Endothelial cell of umbilical vein (primary cell): ENCODE measurements at regions not wholly inside any gene's neighbourhood (a gene's known extent, or its start where the extent isn't known, plus 50 kb on each side); places are given as distances from the start of the nearest gene placed in this dataset.

Experiments used
- BruUV-seq: library from RNA; stranded (reverse); fragments of 400-500 nt; replicated peaks from 2 replicates; lab custom pipeline; 2021; lab: Mats Ljungman, UMichigan
- CTCF ChIA-PET: fragments of 300-600, 350-600 bp; sonication (Branson Sonifier 250); formaldehyde crosslinking; loops from one replicate; lab custom pipeline; 2021; ENCODE audit warnings: antibody characterized with exemption, inconsistent platforms; lab: Charles Lee
- POLR2A ChIA-PET: fragments of 300-600, 350-600 bp; sonication (Branson Sonifier 250); formaldehyde crosslinking; loops from one replicate; lab custom pipeline; 2021; ENCODE audit warnings: antibody characterized with exemption, inconsistent platforms; lab: Charles Lee
- DNase-seq: peaks from one replicate; pipeline ENCODE4 v3.0.0-alpha.2; 2011; ENCODE audit warnings: low read depth, low spot score
- FAIRE-seq: peaks from 2 replicates; lab custom pipeline; 2011; peaks lifted over from hg19 to GRCh38; lab: Jason Lieb, UNC
- H2AFZ ChIP-seq: 2 replicates; pipeline ENCODE4 v1.6.0; 2012; ENCODE audit warnings: low read depth, low read length, control low read depth, inconsistent platforms
- H3K27ac ChIP-seq: 2 replicates; pipeline ENCODE4 v1.5.1; 2011; ENCODE audit warnings: low read depth, mild to moderate bottlenecking, control low read depth, low read length, moderate library complexity; ENCODE audit not compliant: insufficient read depth
- H3K27me3 ChIP-seq, 2 experiments: 2 replicates each; pipeline versions ENCODE4 v1.6.0 to v1.6.1; 2011; ENCODE audit warnings: low read length in 2 of 2, mixed read lengths in 1 of 2; ENCODE audit not compliant: control insufficient read depth in 2 of 2, insufficient read depth in 2 of 2
- H3K36me3 ChIP-seq, 2 experiments: 2 replicates in 1 of 2; 3 replicates in 1 of 2; pipeline ENCODE4 v1.5.1; 2011; ENCODE audit warnings: low read length in 2 of 2, mild to moderate bottlenecking in 1 of 2, moderate library complexity in 1 of 2; ENCODE audit not compliant: control insufficient read depth in 2 of 2, insufficient read depth in 2 of 2; ENCODE audit errors: extremely low read depth in 1 of 2
- H3K4me1 ChIP-seq: 3 replicates; pipeline ENCODE4 v1.5.1; 2011; ENCODE audit warnings: mild to moderate bottlenecking, low read length; ENCODE audit not compliant: control insufficient read depth, insufficient read depth; ENCODE audit errors: extremely low read depth
- H3K4me2 ChIP-seq: 2 replicates; pipeline ENCODE4 v1.6.1; 2011; ENCODE audit warnings: low read length, control low read depth, mixed read lengths; ENCODE audit not compliant: insufficient read depth
- H3K4me3 ChIP-seq, 3 experiments: fragments of 200-600 bp in 1 of 3; sonication (generic), shearing (Covaris generic) in 1 of 3; replicated peaks in 1 of 3; 2 replicates each; pipeline ENCODE4 v1.5.1; 2011 to 2016; ENCODE audit warnings: control low read depth in 3 of 3, low read length in 3 of 3, mild to moderate bottlenecking in 2 of 3, inconsistent platforms in 1 of 3, low read depth in 1 of 3, moderate library complexity in 1 of 3; ENCODE audit not compliant: insufficient read depth in 1 of 3
- H3K79me2 ChIP-seq: 2 replicates; pipeline ENCODE4 v1.6.0; 2012; ENCODE audit warnings: low read length, inconsistent platforms; ENCODE audit not compliant: control insufficient read depth, insufficient read depth
- H3K9ac ChIP-seq: replicated peaks from 2 replicates; pipeline ENCODE3; 2011; ENCODE audit warnings: low read length, control low read depth; ENCODE audit not compliant: insufficient read depth; ENCODE audit errors: extremely low read depth
- H3K9me1 ChIP-seq: replicated peaks from 3 replicates; pipeline ENCODE4 v1.6.0; 2011; ENCODE audit warnings: mild to moderate bottlenecking, low read length; ENCODE audit not compliant: control insufficient read depth, insufficient read depth; ENCODE audit errors: extremely low read depth
- H3K9me3 ChIP-seq: replicated peaks from 2 replicates; pipeline ENCODE4 v1.5.1; 2012; ENCODE audit warnings: low read length, inconsistent platforms; ENCODE audit not compliant: control insufficient read depth, insufficient read depth
- H4K20me1 ChIP-seq: replicated peaks from 2 replicates; pipeline ENCODE3; 2011; ENCODE audit warnings: mild to moderate bottlenecking, low read length; ENCODE audit not compliant: control insufficient read depth, insufficient read depth; ENCODE audit errors: extremely low read depth
- EZH2 ChIP-seq: IDR thresholded peaks from 2 replicates; pipeline ENCODE4 v1.6.1; 2012; ENCODE audit warnings: borderline replicate concordance, low read depth, mild to moderate bottlenecking, moderate library complexity, low read length, inconsistent platforms; ENCODE audit not compliant: severe bottlenecking
- FOS ChIP-seq: IDR thresholded peaks from 2 replicates; pipeline ENCODE4 v1.6.1; 2011; ENCODE audit warnings: mild to moderate bottlenecking, low read length, moderate library complexity, borderline replicate concordance; ENCODE audit not compliant: insufficient read depth
- GATA2 ChIP-seq: IDR thresholded peaks from 2 replicates; pipeline ENCODE4 v1.7.0; 2011; ENCODE audit warnings: low read depth, mild to moderate bottlenecking, moderate library complexity, mixed read lengths, low read length; ENCODE audit not compliant: insufficient read length, insufficient read depth
- JUN ChIP-seq: IDR thresholded peaks from 2 replicates; pipeline ENCODE4 v1.6.1; 2011; ENCODE audit warnings: borderline replicate concordance, low read depth; ENCODE audit not compliant: insufficient read length, insufficient read depth
- MYC ChIP-seq: IDR thresholded peaks from one replicate; pipeline ENCODE4 v1.6.1; 2011; ENCODE audit warnings: mild to moderate bottlenecking, low read depth, low read length
- POLR2A ChIP-seq: IDR thresholded peaks from 2 replicates; pipeline ENCODE4 v1.6.1; 2012; ENCODE audit warnings: low read depth, mild to moderate bottlenecking, control low read depth, low read length
- POLR2AphosphoS5 ChIP-seq: IDR thresholded peaks from 2 replicates; pipeline ENCODE4 v1.6.1; 2012; ENCODE audit warnings: low read depth, mild to moderate bottlenecking, control low read depth, low read length, moderate library complexity; ENCODE audit not compliant: insufficient read depth
- dilution Hi-C: fragments of 300-500 bp; cut with MboI; formaldehyde crosslinking; loops from one replicate; pipeline ENCODE4 v1.15.0; 2019; ENCODE audit warnings: low sequenced_read_pairs; ENCODE audit not compliant: extremely low pct_ligation_motif_present
- intact Hi-C: fragments of 100-400 bp; cut with micrococcal nuclease; formaldehyde crosslinking; loops from one replicate; pipeline ENCODE4 v1.10.0; 2022
- TF ChIP-seq, protein P1 (sequence below): IDR thresholded peaks from 2 replicates; pipeline ENCODE4 v1.6.1; 2011; ENCODE audit not compliant: insufficient read depth, insufficient read length
- TF ChIP-seq, protein P2 (sequence below), 2 donors: IDR thresholded peaks; 1 replicate in 1 of 2; 2 replicates in 1 of 2; pipeline ENCODE4 v1.5.1; 2011; ENCODE audit warnings: low read length in 2 of 2, mild to moderate bottlenecking in 2 of 2, moderate library complexity in 2 of 2, control low read depth in 1 of 2, inconsistent platforms in 1 of 2, low read depth in 1 of 2; ENCODE audit not compliant: insufficient read depth in 1 of 2; ENCODE audit errors: extremely low read depth in 1 of 2

- intact Hi-C loops: no loop called here
- TF ChIP-seq JUN (no peak), POLR2A (no peak), GATA2 (no peak), MYC (no peak), EZH2 (no peak), FOS (no peak), POLR2AphosphoS5 (no peak)
- TF ChIP-seq, protein P1, sequence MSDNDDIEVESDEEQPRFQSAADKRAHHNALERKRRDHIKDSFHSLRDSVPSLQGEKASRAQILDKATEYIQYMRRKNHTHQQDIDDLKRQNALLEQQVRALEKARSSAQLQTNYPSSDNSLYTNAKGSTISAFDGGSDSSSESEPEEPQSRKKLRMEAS: no peak
- TF ChIP-seq, protein P2, sequence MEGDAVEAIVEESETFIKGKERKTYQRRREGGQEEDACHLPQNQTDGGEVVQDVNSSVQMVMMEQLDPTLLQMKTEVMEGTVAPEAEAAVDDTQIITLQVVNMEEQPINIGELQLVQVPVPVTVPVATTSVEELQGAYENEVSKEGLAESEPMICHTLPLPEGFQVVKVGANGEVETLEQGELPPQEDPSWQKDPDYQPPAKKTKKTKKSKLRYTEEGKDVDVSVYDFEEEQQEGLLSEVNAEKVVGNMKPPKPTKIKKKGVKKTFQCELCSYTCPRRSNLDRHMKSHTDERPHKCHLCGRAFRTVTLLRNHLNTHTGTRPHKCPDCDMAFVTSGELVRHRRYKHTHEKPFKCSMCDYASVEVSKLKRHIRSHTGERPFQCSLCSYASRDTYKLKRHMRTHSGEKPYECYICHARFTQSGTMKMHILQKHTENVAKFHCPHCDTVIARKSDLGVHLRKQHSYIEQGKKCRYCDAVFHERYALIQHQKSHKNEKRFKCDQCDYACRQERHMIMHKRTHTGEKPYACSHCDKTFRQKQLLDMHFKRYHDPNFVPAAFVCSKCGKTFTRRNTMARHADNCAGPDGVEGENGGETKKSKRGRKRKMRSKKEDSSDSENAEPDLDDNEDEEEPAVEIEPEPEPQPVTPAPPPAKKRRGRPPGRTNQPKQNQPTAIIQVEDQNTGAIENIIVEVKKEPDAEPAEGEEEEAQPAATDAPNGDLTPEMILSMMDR (IDR thresholded peaks at IDR 0.05; ENCODE audit: extremely low read depth in 1 of 2, insufficient read depth in 1 of 2, low read depth in 1 of 2, low read length in 2 of 2): no peak
- CTCF ChIA-PET: no interaction called here
- dilution Hi-C loops: no loop called here
- no peak overlapping the region for H3K4me3 ChIP-seq
- DNase-seq (no peak), FAIRE-seq (no peak)
- H3K9me3 ChIP-seq: no peaks in the 10 kb centered on the region
- no peak overlapping the region for H2AFZ ChIP-seq
- POLR2A ChIA-PET: no interaction called here
- H3K79me2 ChIP-seq: no peaks in the 10 kb centered on the region
- no peaks in the 10 kb centered on the region for H3K36me3 ChIP-seq
- no peaks in the 10 kb centered on the region for H3K4me1 ChIP-seq
- no peak overlapping the region for H3K4me2 ChIP-seq
- H4K20me1 ChIP-seq: no peaks in the 10 kb centered on the region
- H3K27me3 ChIP-seq: no peaks in the 10 kb centered on the region
- no peaks in the 10 kb centered on the region for H3K9me1 ChIP-seq
- no peak overlapping the region for H3K9ac ChIP-seq
- H3K27ac ChIP-seq: no peak overlapping the region
- BruUV-seq: no TSS peak
Measured at GRCh38 chr12:108401964-108402363, 62.9 kb upstream of the CMKLR1 start.
